ENCODE measurements at regions not wholly inside any gene's neighbourhood (a gene's known extent, or its start where the extent isn't known, plus 50 kb on each side); places are given as distances from the start of the nearest gene placed in this dataset.

- WGBS, 5 donors = 79 to 88% (median 87%) methylated on average over 13 of the region's 13 CpGs
- Histone ChIP-seq H3K27me3 (peaks cover 0 to 23% (median 0%) of the 10 kb centered on the region in 3 donors), H3K27ac (no peak overlapping the region), H3K4me3 (no peak overlapping the region), H3K4me1 (no peaks in the 10 kb centered on the region), H3K9me3 (no peaks in the 10 kb centered on the region), H3K36me3 (no peaks in the 10 kb centered on the region)
- DNase-seq = peak in 1 of 2 donors; percentile 0
- intact Hi-C loops (cut with DNase I; ENCODE audit: low total_unique reads) = no loop called here
- TF ChIP-seq CTCF (IDR thresholded peaks at IDR 0.05) = no peak
- no peak for TF ChIP-seq POLR2A (IDR thresholded peaks at IDR 0.05)
- TF ChIP-seq POLR2AphosphoS5 (IDR thresholded peaks at IDR 0.05) = no peak
These were observed 208.7 kb downstream of the CYP26B1 start for GRCh38 chr2:71938659-71939587.

GRCh38 chr2:71938108-71938507, 209.6 kb downstream of the CYP26B1 start:
- peaks cover 0 to 23% (median 0%) of the 10 kb centered on the region in 3 donors for H3K27me3 ChIP-seq
- 65 to 100% (median 79%) methylated on average over 1 of the region's 1 CpG for WGBS, 5 donors
- no peak for DNase-seq
- TF ChIP-seq CTCF (IDR thresholded peaks at IDR 0.05) = no peak
- no peak for TF ChIP-seq POLR2A (IDR thresholded peaks at IDR 0.05)
- no peak for TF ChIP-seq POLR2AphosphoS5 (IDR thresholded peaks at IDR 0.05)
- no peak for TF ChIP-seq EP300 (IDR thresholded peaks at IDR 0.05)
- H3K9me3 ChIP-seq = no peaks in the 10 kb centered on the region
- H3K4me3 ChIP-seq = no peak overlapping the region
- H3K27ac ChIP-seq = no peak overlapping the region
- H3K36me3 ChIP-seq = no peaks in the 10 kb centered on the region
- intact Hi-C loops (cut with DNase I; ENCODE audit: low total_unique reads) = no loop called here
- H3K4me1 ChIP-seq = no peaks in the 10 kb centered on the region

DNA sequence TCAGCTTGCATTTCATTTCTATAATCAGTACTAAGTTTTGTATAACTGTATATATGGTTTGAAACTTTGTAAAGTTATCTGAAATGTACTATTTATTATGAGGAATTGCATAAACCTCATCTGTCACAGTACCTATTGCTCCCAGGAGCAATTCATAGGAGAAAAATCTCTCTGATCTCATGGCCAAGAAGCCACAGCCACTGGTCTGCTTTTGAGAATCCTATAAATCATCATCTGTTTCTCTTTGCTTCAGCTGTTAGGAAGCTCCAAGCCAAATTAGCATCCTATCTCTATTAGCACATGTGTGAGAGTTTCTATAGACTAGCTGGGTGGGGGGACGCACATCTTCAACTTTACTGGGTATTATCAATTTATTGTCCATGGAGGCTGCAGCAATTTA, 210.3 kb downstream of the CYP26B1 start:
- Histone ChIP-seq H3K4me1 (no peaks in the 10 kb centered on the region), H3K9me3 (no peaks in the 10 kb centered on the region), H3K27ac (no peak overlapping the region), H3K27me3 (peaks cover 0 to 23% (median 0%) of the 10 kb centered on the region in 3 donors), H3K36me3 (no peaks in the 10 kb centered on the region), H3K4me3 (no peak overlapping the region)
- 88 to 100% (median 93%) methylated on average over 1 of the region's 1 CpG for WGBS, 5 donors
- intact Hi-C loops (cut with DNase I; ENCODE audit: low total_unique reads) = no loop called here
- no peak for TF ChIP-seq EP300 (IDR thresholded peaks at IDR 0.05)
- TF ChIP-seq CTCF (IDR thresholded peaks at IDR 0.05) = no peak
- no peak for TF ChIP-seq POLR2A (IDR thresholded peaks at IDR 0.05)
- TF ChIP-seq POLR2AphosphoS5 (IDR thresholded peaks at IDR 0.05) = no peak
- DNase-seq = peak in 1 of 2 donors; percentile 0

GRCh38 chr2:71936076-71937030, 211.3 kb downstream of the CYP26B1 start:
- no peak for DNase-seq
- no peak overlapping the region for H3K4me3 ChIP-seq
- intact Hi-C loops (cut with DNase I; ENCODE audit: low total_unique reads) = no loop called here
- H3K9me3 ChIP-seq = no peaks in the 10 kb centered on the region
- no peaks in the 10 kb centered on the region for H3K36me3 ChIP-seq
- TF ChIP-seq POLR2AphosphoS5 (IDR thresholded peaks at IDR 0.05) = no peak
- TF ChIP-seq CTCF (IDR thresholded peaks at IDR 0.05) = no peak
- TF ChIP-seq POLR2A (IDR thresholded peaks at IDR 0.05) = no peak
- TF ChIP-seq EP300 (IDR thresholded peaks at IDR 0.05) = no peak
- 81 to 87% (median 84%) methylated on average over 5 of the region's 5 CpGs for WGBS, 5 donors
- H3K4me1 ChIP-seq = no peaks in the 10 kb centered on the region
- no peak overlapping the region for H3K27ac ChIP-seq
- H3K27me3 ChIP-seq = peaks cover 0 to 23% (median 0%) of the 10 kb centered on the region in 3 donors

Data from stomach (tissue), 8 donors.